ENCODE measurements at regions not wholly inside any gene's neighbourhood (a gene's known extent, or its start where the extent isn't known, plus 50 kb on each side); places are given as distances from the start of the nearest gene placed in this dataset.

GRCh38 chr10:130545122-130545521, 408.9 kb downstream of the GLRX3 start:
- DNase-seq, result no peak
- no peak for TF ChIP-seq POLR2A (IDR thresholded peaks at IDR 0.05)
- TF ChIP-seq CTCF (IDR thresholded peaks at IDR 0.05), result no peak
- TF ChIP-seq EP300 (IDR thresholded peaks at IDR 0.05), result no peak
- Histone ChIP-seq H3K9me3 (no peaks in the 10 kb centered on the region), H3K27me3 (no peaks in the 10 kb centered on the region), H3K27ac (no peak overlapping the region), H3K4me1 (ENCODE audit: insufficient read depth) (no peaks in the 10 kb centered on the region), H3K36me3 (no peaks in the 10 kb centered on the region), H3K4me3 (no peak overlapping the region)
- WGBS, 3 donors, result 24 to 51% (median 25%) methylated on average over 6 of the region's 6 CpGs
- intact Hi-C loops (cut with DNase I), result no loop called here

GRCh38 chr10:130545697-130546096, 409.5 kb downstream of the GLRX3 start:
- H3K4me3 ChIP-seq, result no peak overlapping the region
- no peak for DNase-seq
- no peaks in the 10 kb centered on the region for H3K36me3 ChIP-seq
- H3K9me3 ChIP-seq, result no peaks in the 10 kb centered on the region
- no peaks in the 10 kb centered on the region for H3K27me3 ChIP-seq
- no peak overlapping the region for H3K27ac ChIP-seq
- TF ChIP-seq POLR2A (IDR thresholded peaks at IDR 0.05) (no peak), EP300 (IDR thresholded peaks at IDR 0.05) (no peak), CTCF (IDR thresholded peaks at IDR 0.05) (no peak)
- intact Hi-C loops (cut with DNase I), result no loop called here
- H3K4me1 ChIP-seq (ENCODE audit: insufficient read depth), result no peaks in the 10 kb centered on the region
- 54 to 59% (median 56%) methylated on average over 8 of the region's 8 CpGs for WGBS, 3 donors

- no peak overlapping the region for H3K27ac ChIP-seq
- no peaks in the 10 kb centered on the region for H3K4me1 ChIP-seq (ENCODE audit: insufficient read depth)
- intact Hi-C loops (cut with DNase I), result no loop called here
- no peaks in the 10 kb centered on the region for H3K36me3 ChIP-seq
- no peak for DNase-seq
- no peaks in the 10 kb centered on the region for H3K27me3 ChIP-seq
- TF ChIP-seq POLR2A (IDR thresholded peaks at IDR 0.05) (no peak), EP300 (IDR thresholded peaks at IDR 0.05) (no peak), CTCF (IDR thresholded peaks at IDR 0.05) (no peak)
- 78 to 85% (median 79%) methylated on average over 7 of the region's 7 CpGs for WGBS, 3 donors
- no peak overlapping the region for H3K4me3 ChIP-seq
- H3K9me3 ChIP-seq, result no peaks in the 10 kb centered on the region
These were observed 410.6 kb downstream of the GLRX3 start for GRCh38 chr10:130546841-130547240.

GRCh38 chr10:130547368-130547767, 411.2 kb downstream of the GLRX3 start:
- Histone ChIP-seq H3K4me3 (no peak overlapping the region), H3K9me3 (no peaks in the 10 kb centered on the region), H3K27ac (no peak overlapping the region), H3K27me3 (no peaks in the 10 kb centered on the region), H3K4me1 (ENCODE audit: insufficient read depth) (no peaks in the 10 kb centered on the region), H3K36me3 (no peaks in the 10 kb centered on the region)
- no peak for TF ChIP-seq CTCF (IDR thresholded peaks at IDR 0.05)
- no peak for TF ChIP-seq POLR2A (IDR thresholded peaks at IDR 0.05)
- no peak for TF ChIP-seq EP300 (IDR thresholded peaks at IDR 0.05)
- WGBS, 3 donors, result 51 to 60% (median 58%) methylated on average over 4 of the region's 4 CpGs
- DNase-seq, result no peak
- intact Hi-C loops (cut with DNase I), result no loop called here

All from ovary (tissue), 7 donors.